ENCODE measurements at regions not wholly inside any gene's neighbourhood (a gene's known extent, or its start where the extent isn't known, plus 50 kb on each side); places are given as distances from the start of the nearest gene placed in this dataset.

DNA sequence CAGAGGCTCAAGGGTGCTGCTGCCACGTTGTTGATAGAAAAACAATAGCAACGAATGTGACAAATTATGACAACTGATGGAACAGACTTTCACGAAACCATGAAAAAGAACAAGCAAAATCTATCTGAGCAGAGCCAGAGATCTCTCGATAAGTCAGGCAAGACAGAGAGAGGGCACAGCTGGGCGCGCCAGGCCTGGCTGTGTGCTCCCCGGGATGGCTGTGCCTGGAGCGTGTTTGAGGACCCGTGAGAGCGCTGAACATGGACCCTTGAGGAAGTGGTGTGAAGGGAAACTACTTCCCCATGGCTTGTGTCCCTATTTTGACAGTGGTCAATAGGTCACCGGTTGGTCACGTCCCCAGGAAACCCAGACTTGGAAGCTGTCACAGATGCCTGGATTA, 83.1 kb upstream of the FGF3 start:
- no peak for DNase-seq
- Histone ChIP-seq H3K36me3 (no peaks in the 10 kb centered on the region), H3K27me3 (no peaks in the 10 kb centered on the region), H3K9me3 (no peaks in the 10 kb centered on the region), H3K27ac (no peak overlapping the region), H3K4me1 (peaks cover 0 to 30% (median 3%) of the 10 kb centered on the region in 4 donors), H3K4me3 (no peak overlapping the region)
- no peak for TF ChIP-seq POLR2A (IDR thresholded peaks at IDR 0.05)
- TF ChIP-seq, protein P1, sequence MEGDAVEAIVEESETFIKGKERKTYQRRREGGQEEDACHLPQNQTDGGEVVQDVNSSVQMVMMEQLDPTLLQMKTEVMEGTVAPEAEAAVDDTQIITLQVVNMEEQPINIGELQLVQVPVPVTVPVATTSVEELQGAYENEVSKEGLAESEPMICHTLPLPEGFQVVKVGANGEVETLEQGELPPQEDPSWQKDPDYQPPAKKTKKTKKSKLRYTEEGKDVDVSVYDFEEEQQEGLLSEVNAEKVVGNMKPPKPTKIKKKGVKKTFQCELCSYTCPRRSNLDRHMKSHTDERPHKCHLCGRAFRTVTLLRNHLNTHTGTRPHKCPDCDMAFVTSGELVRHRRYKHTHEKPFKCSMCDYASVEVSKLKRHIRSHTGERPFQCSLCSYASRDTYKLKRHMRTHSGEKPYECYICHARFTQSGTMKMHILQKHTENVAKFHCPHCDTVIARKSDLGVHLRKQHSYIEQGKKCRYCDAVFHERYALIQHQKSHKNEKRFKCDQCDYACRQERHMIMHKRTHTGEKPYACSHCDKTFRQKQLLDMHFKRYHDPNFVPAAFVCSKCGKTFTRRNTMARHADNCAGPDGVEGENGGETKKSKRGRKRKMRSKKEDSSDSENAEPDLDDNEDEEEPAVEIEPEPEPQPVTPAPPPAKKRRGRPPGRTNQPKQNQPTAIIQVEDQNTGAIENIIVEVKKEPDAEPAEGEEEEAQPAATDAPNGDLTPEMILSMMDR (IDR thresholded peaks at IDR 0.05) = no peak

DNA sequence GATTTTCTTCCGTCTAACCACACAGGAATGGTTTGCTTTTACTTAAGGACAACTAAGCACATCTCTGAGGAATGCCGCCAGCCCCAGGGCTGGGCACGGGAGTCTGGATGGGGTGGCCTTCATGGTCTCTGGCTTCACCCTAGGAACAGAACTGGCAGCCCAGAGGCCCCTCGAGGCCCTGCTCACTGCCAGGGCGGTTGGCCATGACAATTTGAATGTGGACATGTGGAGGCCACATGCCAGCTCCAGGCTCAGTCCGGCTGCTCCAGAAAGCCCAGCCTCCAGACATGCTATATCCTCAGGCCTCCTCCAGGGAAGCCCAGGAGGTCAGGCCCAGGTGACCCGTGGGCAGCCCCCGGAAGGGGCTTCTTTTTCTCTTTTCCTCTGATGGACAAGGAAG, 84.0 kb upstream of the FGF3 start:
- no peaks in the 10 kb centered on the region for H3K27me3 ChIP-seq
- no peak overlapping the region for H3K4me3 ChIP-seq
- H3K36me3 ChIP-seq = no peaks in the 10 kb centered on the region
- TF ChIP-seq, protein P1 (IDR thresholded peaks at IDR 0.05) = no peak
- H3K27ac ChIP-seq = no peak overlapping the region
- peaks cover 0 to 30% (median 3%) of the 10 kb centered on the region in 4 donors for H3K4me1 ChIP-seq
- DNase-seq = no peak
- H3K9me3 ChIP-seq = no peaks in the 10 kb centered on the region

GRCh38 chr11:69904161-69904973, 85.2 kb upstream of the FGF3 start:
- Histone ChIP-seq H3K4me1 (peaks cover 0 to 30% (median 3%) of the 10 kb centered on the region in 4 donors), H3K27ac (no peak overlapping the region), H3K9me3 (no peaks in the 10 kb centered on the region), H3K36me3 (no peaks in the 10 kb centered on the region), H3K4me3 (no peak overlapping the region), H3K27me3 (no peaks in the 10 kb centered on the region)
- no peak for TF ChIP-seq POLR2A (IDR thresholded peaks at IDR 0.05)
- TF ChIP-seq, protein P1 (IDR thresholded peaks at IDR 0.05) = no peak
- DNase-seq = peak in 1 of 3 donors; percentile 29

GRCh38 chr11:69904974-69905535, 85.8 kb upstream of the FGF3 start:
- DNase-seq = peak in 1 of 3 donors; percentile 39
- H3K27ac ChIP-seq = peak overlapping the region in 1 of 4 donors; percentile 46
- TF ChIP-seq POLR2A (IDR thresholded peaks at IDR 0.05) = no peak
- TF ChIP-seq, protein P1 (IDR thresholded peaks at IDR 0.05) = no peak

GRCh38 chr11:69905611-69906452, 86.6 kb upstream of the FGF3 start:
- TF ChIP-seq, protein P1 (IDR thresholded peaks at IDR 0.05) = no peak
- TF ChIP-seq POLR2A (IDR thresholded peaks at IDR 0.05) = no peak
- no peaks in the 10 kb centered on the region for H3K9me3 ChIP-seq
- peaks cover 0 to 24% (median 3%) of the 10 kb centered on the region in 4 donors for H3K4me1 ChIP-seq
- H3K36me3 ChIP-seq = no peaks in the 10 kb centered on the region
- H3K4me3 ChIP-seq = no peak overlapping the region
- DNase-seq = peak in 2 of 3 donors; percentile 72 to 73
- no peaks in the 10 kb centered on the region for H3K27me3 ChIP-seq
- peak overlapping the region in 1 of 4 donors; percentile 46 for H3K27ac ChIP-seq

More at GRCh38 chr11:69904974-69905535, 85.8 kb upstream of the FGF3 start:
- Histone ChIP-seq H3K9me3 (no peaks in the 10 kb centered on the region), H3K36me3 (no peaks in the 10 kb centered on the region), H3K4me1 (peaks cover 0 to 30% (median 3%) of the 10 kb centered on the region in 4 donors), H3K27me3 (no peaks in the 10 kb centered on the region), H3K4me3 (no peak overlapping the region)
